HuH-7.5 (cell line): ENCODE measurements at regions not wholly inside any gene's neighbourhood (a gene's known extent, or its start where the extent isn't known, plus 50 kb on each side); places are given as distances from the start of the nearest gene placed in this dataset.
"Not testable (repeated sequence)": the region's sequence is repeated elsewhere in the genome, so short reads cannot be mapped to it uniquely, and the experiment has no call there.

Experiments
- DNase-seq: peaks from one replicate; pipeline ENCODE4 v3.0.0; 2011; ENCODE audit warnings: low spot score

DNA sequence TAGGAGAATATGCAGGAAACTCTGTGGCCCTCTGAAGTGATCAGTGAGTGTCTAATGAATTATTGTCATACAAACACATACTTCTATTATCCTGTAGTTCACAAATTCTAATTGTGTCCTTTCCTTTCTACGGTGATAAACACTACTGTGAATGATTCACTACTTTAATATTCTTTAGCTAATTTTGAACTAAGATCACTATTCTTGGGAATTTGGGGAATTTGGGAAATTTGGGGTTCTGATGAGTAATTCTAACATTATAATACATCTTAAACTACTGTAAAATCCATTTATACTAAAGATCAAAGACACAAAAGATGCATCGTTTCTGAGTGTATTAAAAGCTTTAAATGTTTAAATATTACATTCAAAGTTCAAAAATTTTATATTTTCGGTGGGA lies 1287.2 kb upstream of the CITED2 start:
- DNase-seq = no peak

DNA sequence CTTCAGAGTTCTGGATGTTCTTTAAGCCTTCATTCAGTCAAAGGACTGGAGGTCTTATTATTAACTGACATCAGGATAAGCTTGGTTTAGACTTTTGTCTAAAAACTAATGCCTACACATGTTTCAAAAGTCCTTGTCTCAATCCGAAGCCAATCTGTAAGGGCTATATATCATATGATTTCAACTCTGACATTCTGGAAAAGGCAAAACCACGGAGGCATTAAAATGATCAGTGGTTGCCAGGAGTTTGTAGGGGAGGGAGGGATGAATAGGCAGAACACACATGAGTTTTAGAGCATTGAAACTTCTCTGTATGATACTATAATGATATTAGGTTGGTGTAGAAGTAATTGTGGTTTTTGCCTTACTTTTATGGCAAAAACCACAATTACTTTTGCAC lies 1285.8 kb upstream of the CITED2 start:
- DNase-seq = no peak

DNA sequence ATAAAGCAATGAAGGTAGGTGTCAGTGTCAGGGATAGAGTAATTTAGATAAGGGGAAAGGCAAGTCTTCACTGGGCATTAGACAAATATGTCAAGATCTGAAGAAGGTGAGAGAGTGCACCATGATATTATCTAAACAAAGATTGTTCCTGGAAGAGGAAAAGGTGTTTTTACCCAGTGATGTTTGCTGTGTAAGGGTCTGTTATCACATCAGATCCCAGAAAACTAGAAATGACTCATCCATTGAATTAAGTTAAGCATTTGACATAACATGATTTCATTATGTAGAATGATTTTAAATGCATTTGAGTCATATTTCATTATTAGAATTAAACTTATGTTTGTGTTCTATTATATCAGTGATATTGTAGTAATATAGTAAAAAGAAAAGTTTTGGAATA lies 1279.5 kb upstream of the CITED2 start:
- no peak for DNase-seq

DNA sequence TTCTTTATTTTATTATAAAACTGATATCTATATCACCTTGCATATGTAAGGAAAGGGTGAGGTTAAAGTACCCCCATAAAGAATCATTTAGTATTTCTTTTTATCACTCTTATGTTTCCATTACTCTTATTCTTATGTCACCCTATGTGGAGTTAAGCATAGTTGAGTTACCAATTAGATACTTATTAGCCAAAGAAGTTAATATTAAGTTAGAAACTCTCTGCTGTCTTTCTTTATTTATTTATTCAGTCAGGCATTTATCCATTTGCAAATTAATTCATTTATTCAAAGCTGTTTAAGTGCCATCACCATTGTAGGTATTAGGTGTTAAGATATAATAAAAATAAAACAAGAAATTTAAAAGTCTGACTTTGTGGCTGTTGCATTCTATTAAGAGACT lies 1279.1 kb upstream of the CITED2 start:
- DNase-seq = no peak

DNA sequence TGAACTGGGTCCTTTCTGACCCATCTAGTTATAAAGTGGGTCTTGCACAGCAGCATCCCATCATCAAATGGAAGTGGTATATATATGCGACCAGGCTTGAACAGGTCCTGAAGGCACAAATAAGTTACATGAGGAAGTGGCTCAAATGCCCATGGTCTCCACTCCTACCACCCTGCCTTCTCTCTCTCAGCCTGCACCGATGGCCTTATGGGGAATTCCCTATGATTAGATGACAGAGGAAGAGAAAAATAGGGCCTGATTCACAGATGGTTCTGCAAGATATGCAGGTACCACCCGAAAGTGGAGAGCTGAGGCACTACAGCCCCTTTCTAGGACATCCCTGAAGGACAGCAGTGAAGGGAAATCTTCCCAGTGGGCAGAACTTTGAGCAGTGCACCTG lies 1275.1 kb upstream of the CITED2 start:
- DNase-seq = not testable (repeated sequence)

DNA sequence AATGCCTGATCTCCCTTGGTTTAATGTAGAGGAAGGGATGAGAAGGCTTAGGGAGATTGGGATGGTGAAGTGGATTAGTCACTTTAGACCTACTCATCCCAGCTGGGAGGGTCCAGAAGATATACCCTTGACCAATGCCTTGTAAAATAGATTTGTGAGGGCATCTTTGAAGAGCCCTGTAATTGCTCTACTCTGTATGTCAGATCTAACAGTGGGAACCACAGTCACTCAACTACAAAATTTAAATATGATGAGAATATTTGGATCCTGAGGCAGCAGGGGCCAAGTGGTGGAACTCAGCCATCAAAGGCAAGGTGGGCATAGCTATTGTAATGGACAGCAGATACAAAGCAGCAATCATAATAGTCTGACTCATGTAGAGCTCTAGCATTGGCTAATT lies 1272.9 kb upstream of the CITED2 start:
- not testable (repeated sequence) for DNase-seq

DNA sequence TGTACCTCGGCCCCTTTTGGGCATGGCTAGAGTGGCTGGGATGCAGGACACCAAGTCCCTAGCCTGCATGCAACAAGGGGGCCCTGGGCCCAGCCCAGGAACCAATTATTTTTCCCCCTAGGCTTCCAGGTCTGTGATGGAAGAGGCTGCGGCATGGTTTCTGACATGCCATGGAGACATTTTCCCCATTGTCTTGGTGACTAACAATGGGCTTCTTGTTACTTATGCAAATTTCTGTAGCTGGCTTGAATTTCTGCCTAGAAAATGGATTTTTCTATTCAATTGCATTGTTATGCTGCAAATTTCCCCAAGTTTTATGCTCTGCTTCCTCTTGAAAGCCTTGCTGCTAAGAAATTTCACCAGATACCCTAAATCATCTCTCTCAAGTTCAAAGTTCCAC lies 1269.6 kb upstream of the CITED2 start:
- DNase-seq = no peak

DNA sequence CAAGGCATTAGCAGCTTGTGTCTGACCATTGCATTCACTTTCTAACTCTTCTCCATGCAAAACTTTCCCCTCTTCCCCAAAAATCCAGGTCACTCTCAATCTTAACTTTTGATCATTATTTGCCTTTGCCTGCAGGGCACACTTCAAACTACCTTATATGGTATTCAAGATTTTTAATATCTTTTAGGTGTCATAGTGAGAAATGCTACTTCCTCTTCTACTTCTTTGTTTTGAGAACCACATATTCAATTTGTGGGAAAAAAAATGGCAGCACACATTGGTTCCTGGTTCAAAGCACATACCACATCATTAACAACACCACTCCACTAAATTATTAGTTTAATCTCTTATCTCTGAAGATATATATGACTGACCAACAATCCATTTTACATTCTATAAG lies 1267.0 kb upstream of the CITED2 start:
- DNase-seq = no peak

DNA sequence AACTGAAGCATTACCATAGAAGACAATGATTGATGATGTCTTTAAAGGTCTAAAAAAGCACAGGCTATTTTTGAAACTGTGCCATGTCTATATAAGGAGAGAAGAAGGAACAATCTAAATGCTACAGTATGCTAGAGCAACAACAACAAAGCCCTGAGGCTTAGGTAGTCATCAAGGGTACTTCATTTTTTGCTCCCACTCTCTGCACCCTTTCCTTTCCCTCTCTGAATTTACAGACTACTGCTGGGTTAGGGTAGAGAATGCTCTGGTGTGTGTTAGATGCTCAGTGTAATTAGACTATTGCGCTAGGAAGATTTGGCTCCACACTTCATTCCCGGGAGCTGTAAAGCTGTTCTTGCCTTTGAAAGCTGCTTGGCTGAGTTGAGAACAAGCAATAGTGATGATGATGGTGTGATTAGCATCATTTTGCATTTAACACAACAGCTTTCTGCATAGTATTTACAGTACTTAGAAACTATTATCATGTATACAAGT lies 1262.5 kb upstream of the CITED2 start:
- no peak for DNase-seq

DNA sequence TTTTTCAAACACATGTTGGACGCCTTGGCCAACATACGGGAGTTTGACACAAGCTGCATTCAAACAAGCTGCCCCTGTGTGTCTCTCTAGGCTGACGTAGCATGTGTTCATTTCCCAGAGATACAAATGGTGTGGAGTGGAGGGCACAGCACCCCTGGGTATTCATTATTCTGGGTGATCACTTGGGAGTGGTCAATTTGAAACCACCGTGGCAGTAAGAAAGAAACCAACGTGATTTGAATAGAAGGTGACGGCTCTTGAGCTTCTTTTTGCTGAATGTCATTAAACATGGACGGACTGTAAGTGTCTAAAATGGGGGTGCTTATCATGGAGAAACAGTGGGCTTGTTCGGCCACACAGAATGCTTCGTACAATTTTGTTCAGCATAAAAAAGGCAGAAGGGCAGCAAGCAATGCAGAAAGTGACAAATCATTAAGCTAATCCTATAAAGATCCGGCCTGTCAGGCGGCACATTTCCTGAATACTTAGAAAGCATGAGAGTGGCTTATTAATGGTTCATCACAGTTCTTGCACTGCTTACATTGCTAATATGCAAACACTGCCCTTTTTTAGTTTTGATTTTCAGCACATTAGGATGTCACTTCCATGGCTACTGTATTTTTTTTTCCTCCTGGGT lies 1261.9 kb upstream of the CITED2 start:
- no peak for DNase-seq

DNA sequence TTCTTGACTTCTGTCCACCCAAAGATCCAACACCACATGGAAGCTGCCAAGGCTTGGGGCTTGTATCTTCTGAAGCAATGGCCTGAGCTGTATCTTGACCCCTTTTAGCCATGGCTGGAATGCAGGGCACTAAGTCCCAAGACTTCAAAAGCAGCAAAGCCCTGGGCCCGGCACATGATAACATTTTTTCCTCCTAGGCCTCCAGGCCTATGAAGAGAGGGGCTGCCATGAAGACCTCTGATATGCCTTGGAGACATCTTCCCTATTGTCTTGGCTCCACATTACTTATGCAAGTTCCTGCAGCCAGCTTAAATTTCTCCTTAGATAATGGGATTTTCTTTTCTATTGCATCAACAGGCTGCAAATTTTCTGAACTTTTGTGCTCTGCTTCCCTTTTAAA lies 1252.6 kb upstream of the CITED2 start:
- DNase-seq = no peak

DNA sequence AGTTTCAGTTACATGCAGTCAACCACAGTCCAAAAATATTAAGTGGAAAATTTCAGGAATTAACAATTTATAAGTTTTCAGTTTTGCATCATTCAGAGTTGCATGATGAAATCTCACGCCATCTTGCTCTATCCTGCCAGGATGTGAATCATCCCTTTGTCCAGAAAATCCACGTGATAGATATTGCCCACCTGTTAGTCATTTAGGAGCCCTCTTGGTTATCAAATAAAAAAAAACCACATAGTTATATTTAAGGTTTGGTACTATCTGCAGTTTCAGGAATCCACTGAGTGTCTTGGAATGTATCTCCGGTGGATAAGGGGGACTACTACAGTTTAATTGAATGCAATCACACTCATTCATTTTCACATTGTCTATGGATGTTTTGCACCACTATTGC lies 1249.0 kb upstream of the CITED2 start:
- DNase-seq = no peak

DNA sequence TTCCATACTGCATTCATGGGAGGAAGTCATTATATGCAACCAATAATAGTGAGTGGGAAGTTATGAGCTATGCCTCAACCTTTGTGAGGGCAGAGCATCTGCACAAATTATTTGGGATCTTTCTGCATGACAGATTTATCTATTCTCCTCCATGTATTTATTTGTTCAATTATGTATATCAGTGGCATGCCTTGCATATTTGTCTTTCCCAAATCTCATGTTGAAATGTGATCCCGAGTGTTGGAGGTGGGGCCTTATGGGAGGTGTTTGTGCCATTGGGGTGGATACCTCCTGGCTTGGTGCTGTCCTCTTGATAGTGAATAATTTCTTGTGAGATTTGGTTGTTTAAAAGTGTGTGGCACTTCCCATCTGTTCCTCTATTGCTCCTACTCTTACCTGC lies 1246.0 kb upstream of the CITED2 start:
- DNase-seq = no peak

DNA sequence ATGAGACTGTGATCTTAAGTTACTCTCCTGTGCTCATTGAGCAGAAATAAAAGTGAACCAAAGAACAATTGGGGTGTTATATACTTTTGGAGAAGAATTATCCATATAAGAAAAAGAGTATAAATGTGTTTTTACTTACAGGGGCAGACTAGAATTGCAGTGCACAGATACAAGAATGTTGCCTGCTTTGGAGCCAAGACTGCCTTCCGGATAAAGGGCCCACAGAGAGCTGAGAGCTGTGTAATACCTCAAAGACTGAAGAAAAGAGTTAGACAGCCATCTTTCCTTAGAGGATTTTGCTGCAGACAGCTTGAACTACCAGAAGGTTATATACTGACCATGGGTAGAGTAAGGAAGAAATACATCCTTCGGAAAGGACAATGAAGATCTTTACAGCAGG lies 1235.5 kb upstream of the CITED2 start:
- DNase-seq = no peak

DNA sequence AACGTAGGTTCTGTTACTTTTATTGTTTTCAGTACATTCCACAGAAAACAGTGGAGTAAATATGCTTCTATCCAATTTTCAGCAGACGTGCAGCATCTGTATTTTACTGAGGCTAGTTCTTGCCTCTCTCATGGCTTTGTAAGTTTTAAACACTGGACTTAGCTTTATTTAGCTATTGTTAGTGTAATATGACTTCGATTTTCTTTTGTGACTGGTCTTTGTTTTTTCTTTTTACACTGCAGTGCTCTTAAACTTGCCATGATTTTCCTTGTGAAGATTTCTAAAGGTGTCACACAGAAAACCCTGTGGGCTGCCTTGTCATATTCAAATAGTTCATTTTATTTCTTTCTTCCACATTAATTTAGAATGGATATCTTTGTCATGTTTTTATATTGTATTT lies 1234.9 kb upstream of the CITED2 start:
- no peak for DNase-seq

DNA sequence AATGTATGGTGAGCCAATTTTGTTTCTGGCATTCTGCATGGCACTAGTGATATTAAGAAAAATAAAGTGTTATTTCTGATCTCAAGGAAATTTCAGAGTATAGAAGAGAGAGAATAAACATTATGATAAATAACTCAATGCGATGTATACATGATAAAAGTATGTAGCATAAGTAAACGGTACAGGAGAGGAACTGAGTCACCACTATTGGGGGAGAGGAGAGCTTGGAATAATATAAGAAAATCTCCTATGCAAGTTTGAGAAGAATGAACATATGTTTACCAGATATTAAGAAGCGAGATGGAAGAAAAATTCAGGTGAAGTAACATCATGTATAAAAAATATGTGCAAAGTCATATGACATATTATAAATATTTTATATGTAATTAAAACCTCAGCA lies 1230.3 kb upstream of the CITED2 start:
- DNase-seq = no peak

DNA sequence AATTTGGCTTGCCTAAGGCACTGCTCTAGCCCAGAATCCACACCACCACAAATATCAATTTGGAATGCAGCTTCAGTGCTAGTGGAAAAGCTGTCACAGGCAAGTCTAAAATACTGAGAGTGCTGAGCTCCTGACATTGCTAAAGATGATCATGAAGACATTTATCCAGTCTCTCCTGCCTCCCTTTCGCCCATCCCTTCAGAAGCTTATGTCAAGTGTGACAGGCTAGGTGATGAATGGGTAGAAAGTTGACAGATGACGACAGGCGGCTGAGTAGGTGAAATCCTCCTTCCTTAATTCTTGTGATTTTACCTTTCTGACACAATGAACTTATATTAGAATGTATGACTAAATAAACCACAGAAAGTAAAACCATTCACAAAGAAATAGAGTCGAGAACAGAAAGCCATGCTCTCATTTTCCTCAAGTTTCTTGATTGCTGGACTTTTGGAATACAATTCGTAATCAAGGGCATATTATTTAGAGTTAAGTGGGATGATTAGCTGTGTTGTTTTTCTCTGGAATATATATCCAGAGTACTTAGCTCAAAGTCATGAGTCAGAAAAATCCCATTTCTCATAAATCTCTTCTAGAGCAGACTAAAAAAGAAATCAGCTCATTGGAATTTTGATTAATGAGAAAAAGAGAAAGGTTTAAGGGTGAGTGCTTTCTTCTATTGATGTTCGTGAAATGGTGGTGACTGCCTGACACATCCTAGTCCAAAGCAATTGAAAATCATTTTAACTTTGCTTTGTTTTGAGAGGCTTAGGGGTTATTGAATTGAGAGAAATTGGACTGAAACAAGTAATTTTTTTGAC lies 1228.2 kb upstream of the CITED2 start:
- no peak for DNase-seq

DNA sequence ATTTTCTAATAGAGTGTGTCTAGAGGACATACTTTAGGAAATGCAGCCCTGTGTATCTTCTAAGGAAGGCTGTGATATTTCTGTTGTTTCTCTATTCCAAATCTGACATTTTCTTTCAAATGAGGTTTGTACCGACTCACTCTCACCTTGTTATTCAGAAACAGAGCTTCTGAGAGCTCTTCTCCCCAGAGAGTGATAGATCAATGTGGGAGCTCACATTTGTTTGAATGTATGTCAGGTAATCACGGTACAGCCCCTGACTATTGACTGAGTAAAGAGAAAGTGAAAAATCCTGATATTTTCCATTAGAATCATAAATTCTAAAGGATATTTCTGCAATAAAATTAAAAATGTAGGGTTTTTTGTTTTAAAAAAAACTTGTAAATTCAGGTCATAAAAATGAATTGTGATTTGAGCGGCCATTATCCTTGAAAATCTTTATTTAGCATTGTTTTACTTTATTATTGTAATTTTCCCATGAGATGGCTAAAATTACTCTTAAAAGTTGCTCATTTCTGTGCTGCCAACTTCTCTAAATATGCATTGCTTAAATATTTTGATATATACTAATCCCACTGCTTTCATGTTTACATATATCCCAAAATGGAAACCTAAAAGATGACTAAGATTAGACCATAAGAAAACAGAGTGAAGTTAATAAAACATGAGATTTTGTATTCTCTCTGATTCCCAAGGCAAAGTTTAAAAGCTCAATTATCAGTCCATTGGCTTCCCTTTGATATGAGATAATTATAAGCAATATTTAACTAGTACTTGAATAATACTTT lies 1226.8 kb upstream of the CITED2 start:
- DNase-seq = no peak

DNA sequence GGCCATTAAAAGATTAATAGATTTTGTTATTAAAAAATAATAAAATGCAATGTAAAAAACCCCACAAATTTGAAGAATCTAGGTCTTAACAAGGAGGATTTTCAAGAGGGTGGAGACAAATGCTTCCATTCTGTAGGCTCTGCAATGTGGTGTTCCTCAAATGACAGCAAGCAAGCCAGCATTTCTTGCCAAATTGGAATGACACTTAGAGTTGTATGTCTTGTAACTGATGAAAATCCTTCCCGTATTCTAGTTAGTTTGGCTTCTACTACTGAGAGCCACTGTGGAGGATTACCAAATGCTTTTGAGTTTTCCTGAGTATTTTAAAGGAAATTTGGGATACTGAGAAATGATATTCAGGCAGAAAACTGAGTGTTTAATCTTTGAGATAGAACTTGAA lies 1225.5 kb upstream of the CITED2 start:
- no peak for DNase-seq

DNA sequence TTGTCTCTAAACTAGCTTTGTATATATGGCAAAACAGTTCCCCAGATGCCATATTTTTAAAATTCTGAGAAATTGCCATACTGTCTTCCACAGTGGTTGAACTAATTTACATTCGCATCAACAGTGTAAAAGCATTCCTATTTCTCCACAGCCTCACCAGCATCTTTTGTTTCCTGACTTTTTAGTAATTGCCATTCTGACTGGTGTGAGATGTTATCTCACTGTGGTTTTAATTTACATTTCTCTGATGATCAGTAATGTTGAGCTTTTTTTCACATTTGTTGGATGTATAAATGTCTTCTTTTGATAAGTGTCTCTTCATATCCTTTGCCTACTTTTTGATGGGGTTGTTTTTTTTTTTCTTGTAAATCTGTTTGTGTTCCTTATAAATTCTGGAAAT lies 1222.7 kb upstream of the CITED2 start:
- no peak for DNase-seq

DNA sequence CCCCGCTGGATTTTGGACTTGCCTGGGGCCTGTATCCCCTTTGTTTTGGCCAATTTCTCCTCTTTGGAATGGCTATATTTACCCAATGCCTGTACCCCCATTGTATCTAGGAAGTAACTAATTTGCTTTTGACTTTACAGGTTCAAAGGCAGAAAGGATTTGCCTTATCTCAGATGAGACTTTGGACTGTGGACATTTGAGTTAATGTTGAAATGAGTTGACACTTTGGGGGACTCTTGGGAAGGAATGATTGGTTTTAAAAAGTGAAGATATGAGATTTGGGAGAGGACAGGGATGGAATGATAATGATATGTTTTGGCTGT lies 1220.3 kb upstream of the CITED2 start:
- no peak for DNase-seq

DNA sequence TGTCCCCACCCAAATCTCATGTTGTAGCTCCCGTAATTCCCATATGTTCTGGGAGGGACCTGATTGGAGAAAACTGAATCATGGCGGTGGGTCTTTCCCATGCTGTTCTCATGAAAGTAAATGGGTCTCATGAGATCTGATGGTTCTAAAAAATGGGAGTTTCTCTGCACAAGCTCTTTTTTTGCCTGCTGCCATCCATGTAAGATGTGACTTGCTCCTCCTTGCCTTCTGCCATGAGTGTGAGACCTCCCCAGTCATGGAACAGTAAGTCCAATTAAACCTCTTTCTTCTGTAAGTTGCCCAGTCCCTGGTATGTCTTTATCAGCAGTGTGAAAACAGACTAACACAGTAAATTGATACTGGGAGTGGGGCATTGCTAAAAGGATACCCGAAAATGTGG lies 1218.4 kb upstream of the CITED2 start:
- no peak for DNase-seq

DNA sequence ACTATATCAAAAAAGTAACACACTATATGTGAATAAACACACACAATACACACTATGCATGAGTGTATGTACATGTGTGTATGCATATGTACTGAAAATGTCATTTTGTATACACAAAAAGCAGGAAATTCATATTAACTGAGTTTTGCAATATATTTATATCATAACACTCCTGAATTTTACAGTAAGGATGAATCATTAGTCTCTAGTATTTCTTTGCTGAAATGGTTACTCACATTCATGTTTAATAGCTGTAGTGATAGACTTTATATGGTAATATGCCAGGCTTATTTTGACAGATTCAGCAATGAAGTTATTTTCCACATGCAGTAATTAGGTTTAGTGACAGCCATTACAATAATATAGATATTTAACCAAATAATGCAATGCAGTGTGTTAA lies 1216.2 kb upstream of the CITED2 start:
- no peak for DNase-seq
